Right cardiac atrium (tissue), 5 donors: ENCODE measurements at regions not wholly inside any gene's neighbourhood (a gene's known extent, or its start where the extent isn't known, plus 50 kb on each side); places are given as distances from the start of the nearest gene placed in this dataset.

ENCODE experiments used
- ATAC-seq, 2 donors: fragments of 200-7000 bp; cut with Tn5 transposase; one replicate each; pipeline versions ENCODE4 v1.8.0 to v1.9.1; 2020; ENCODE audit warnings: moderate library complexity in 2 of 2, mild to moderate bottlenecking in 1 of 2
- DNase-seq, 3 donors: peaks; one replicate each; pipeline ENCODE4 v3.0.0-alpha.2; 2020
- H3K27ac ChIP-seq: one replicate; pipeline ENCODE4 v1.5.1; 2013; ENCODE audit warnings: mild to moderate bottlenecking, low read length, control low read depth, moderate library complexity
- H3K27me3 ChIP-seq: one replicate; pipeline ENCODE4 v1.6.1; 2013; ENCODE audit not compliant: control insufficient read depth, insufficient read depth
- H3K4me1 ChIP-seq: one replicate; pipeline ENCODE4 v1.6.1; 2013; ENCODE audit warnings: low read length; ENCODE audit not compliant: control insufficient read depth, insufficient read depth
- H3K4me3 ChIP-seq: one replicate; pipeline ENCODE4 v1.5.1; 2013; ENCODE audit warnings: low read length, control low read depth
- H3K9me3 ChIP-seq: one replicate; pipeline ENCODE4 v1.6.1; 2013; ENCODE audit warnings: low read length; ENCODE audit not compliant: control insufficient read depth
- WGBS: extraction: QIAGEN DNeasy Blood & Tissue Kit; methylation state at CpG from one replicate; pipeline ENCODE4 v1.1.7; 2013; 5-methylcytosine and 5-hydroxymethylcytosine counted together
- intact Hi-C, 4 donors: fragments of 100-400 bp; cut with DNase I; formaldehyde crosslinking; loops; one replicate each; pipeline versions ENCODE4 v1.11.0 to v1.14.0; 2022 to 2023
- donor health status: healthy with polysubstance abuse.
- donor health status: DM: no; HTN: yes; CAD: no.
- donor health status: DM: no; HTN: no; CAD: no.
- donor health status: DM: no; HTN: yes; CAD: no; lungs with severe emphysema.
- donor health status: DM: yes; HTN: yes; CAD: no.

- 60% methylated on average over 2 of the region's 2 CpGs for WGBS
- Histone ChIP-seq H3K9me3 (no peaks in the 10 kb centered on the region), H3K27me3 (no peaks in the 10 kb centered on the region), H3K4me3 (no peak overlapping the region), H3K27ac (no peak overlapping the region), H3K4me1 (peaks cover 5% of the 10 kb centered on the region)
- DNase-seq (no peak), ATAC-seq (no peak)
- intact Hi-C loops, result no loop called here
Measured at GRCh38 chr9:13332571-13332970, 53.1 kb upstream of the MPDZ start.

DNA sequence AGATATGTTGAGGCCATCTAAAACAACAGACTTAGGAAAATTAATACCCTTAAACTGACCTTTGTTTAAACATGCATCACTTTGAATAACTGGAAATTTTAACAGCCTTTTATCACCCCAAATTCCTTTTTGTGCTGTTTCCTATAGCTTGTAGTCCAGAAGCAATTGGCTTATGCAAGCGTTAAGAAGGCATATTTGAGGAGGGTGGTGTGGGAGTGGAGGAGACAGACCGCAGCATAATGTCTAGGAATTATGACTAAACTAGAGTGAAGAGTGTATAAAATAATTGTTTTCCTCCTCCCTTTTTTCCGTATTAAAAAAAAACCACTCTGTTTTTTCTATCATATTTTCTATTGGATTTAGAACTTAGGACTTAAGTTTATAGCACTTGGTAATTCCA is 51.8 kb upstream of the MPDZ start:
- WGBS, result 72% methylated on average over 3 of the region's 3 CpGs
- Histone ChIP-seq H3K27ac (no peak overlapping the region), H3K4me3 (no peak overlapping the region), H3K4me1 (peaks cover 5% of the 10 kb centered on the region), H3K9me3 (no peaks in the 10 kb centered on the region), H3K27me3 (no peaks in the 10 kb centered on the region)
- ATAC-seq (no peak), DNase-seq (no peak)
- intact Hi-C loops, result no loop called here

- ATAC-seq (peak; percentile 99), DNase-seq (peak; percentile 78 to 90 (median 85))
- no peaks in the 10 kb centered on the region for H3K9me3 ChIP-seq
- peaks cover 5% of the 10 kb centered on the region for H3K4me1 ChIP-seq
- intact Hi-C loops, result no loop called here
- WGBS, result 19% methylated on average over 1 of the region's 1 CpG
- H3K4me3 ChIP-seq, result no peak overlapping the region
- no peaks in the 10 kb centered on the region for H3K27me3 ChIP-seq
- H3K27ac ChIP-seq, result peak overlapping the region; percentile 8
Measured at GRCh38 chr9:13330396-13331004, 51.0 kb upstream of the MPDZ start.
